ENCODE measurements at regions not wholly inside any gene's neighbourhood (a gene's known extent, or its start where the extent isn't known, plus 50 kb on each side); places are given as distances from the start of the nearest gene placed in this dataset.
"Not testable (repeated sequence)": the region's sequence is repeated elsewhere in the genome, so short reads cannot be mapped to it uniquely, and the experiment has no call there.

GRCh38 chr1:120531455-120531854 is 116.6 kb downstream of the NBPF8 start:
- BruUV-seq (replicated peaks); POLR2A ChIA-PET: not testable (repeated sequence)

DNA sequence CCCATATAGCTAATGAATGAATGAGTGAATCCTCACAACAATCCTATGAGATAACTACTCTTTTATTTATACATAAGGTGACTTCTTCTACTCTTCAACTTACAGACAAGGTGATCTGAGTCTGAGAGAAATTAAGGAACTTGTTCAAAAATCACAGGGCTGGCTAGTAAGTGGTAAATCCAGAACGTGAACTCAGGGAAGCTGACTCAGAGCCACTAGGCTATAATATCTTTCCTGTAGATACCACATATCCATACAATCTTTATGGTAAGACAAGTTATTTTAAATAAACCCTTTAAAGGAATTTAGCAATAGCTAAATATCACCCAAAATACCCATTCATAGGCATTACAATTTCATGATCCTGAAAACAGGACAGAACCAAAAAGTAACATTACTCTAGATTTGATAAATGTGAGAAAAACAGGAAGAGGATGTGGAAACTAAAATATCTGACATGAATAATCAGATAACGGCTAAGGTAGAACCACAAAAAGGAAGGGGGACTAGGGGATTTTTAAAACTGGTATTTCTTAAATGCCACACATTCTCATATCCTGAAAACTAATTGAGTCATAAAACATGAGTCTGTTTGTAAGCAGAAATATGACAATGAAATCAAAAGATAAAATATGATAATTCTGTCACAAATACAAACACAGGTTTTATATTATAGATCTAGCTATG is 119.7 kb downstream of the NBPF8 start:
- CTCF ChIA-PET; H3K4me3 ChIP-seq (replicated peaks in 1 of 3; ENCODE audit: insufficient read depth in 1 of 3, low read depth in 1 of 3, low read length in 3 of 3); H3K9me3 ChIP-seq (replicated peaks; ENCODE audit: control insufficient read depth, insufficient read depth, low read length); H2AFZ ChIP-seq (ENCODE audit: low read depth, low read length); H3K9ac ChIP-seq (replicated peaks; ENCODE audit: extremely low read depth, insufficient read depth, low read length); H4K20me1 ChIP-seq (replicated peaks; ENCODE audit: control insufficient read depth, extremely low read depth, insufficient read depth, low read length); POLR2A ChIA-PET; H3K36me3 ChIP-seq (ENCODE audit: control insufficient read depth in 2 of 2, extremely low read depth in 1 of 2, insufficient read depth in 2 of 2, low read length in 2 of 2); H3K9me1 ChIP-seq (replicated peaks; ENCODE audit: control insufficient read depth, extremely low read depth, insufficient read depth, low read length); H3K4me1 ChIP-seq (ENCODE audit: control insufficient read depth, extremely low read depth, insufficient read depth, low read length); H3K27me3 ChIP-seq (ENCODE audit: control insufficient read depth in 2 of 2, insufficient read depth in 2 of 2, low read length in 2 of 2); FAIRE-seq; intact Hi-C loops (cut with micrococcal nuclease); H3K79me2 ChIP-seq (ENCODE audit: control insufficient read depth, insufficient read depth, low read length); dilution Hi-C loops (cut with MboI; ENCODE audit: extremely low pct_ligation_motif_present, low sequenced_read_pairs): not testable (repeated sequence)
- TF ChIP-seq GATA2 (IDR thresholded peaks at IDR 0.05; ENCODE audit: insufficient read depth, insufficient read length, low read depth, low read length): peak; percentile 19
- H3K27ac ChIP-seq (ENCODE audit: insufficient read depth, low read depth, low read length): peak overlapping the region; percentile 64
- peak; percentile 46 for DNase-seq (ENCODE audit: low read depth, low spot score)
- TSS peak; percentile 78 for BruUV-seq (replicated peaks)
- peak overlapping the region; percentile 13 for H3K4me2 ChIP-seq (ENCODE audit: insufficient read depth, low read length)

More at GRCh38 chr1:120531455-120531854, 116.6 kb downstream of the NBPF8 start:
- H3K4me2 ChIP-seq (ENCODE audit: insufficient read depth, low read length); H3K27ac ChIP-seq (ENCODE audit: insufficient read depth, low read depth, low read length); FAIRE-seq; H3K4me1 ChIP-seq (ENCODE audit: control insufficient read depth, extremely low read depth, insufficient read depth, low read length); H3K9ac ChIP-seq (replicated peaks; ENCODE audit: extremely low read depth, insufficient read depth, low read length); H3K36me3 ChIP-seq (ENCODE audit: control insufficient read depth in 2 of 2, extremely low read depth in 1 of 2, insufficient read depth in 2 of 2, low read length in 2 of 2); H3K27me3 ChIP-seq (ENCODE audit: control insufficient read depth in 2 of 2, insufficient read depth in 2 of 2, low read length in 2 of 2); H3K9me1 ChIP-seq (replicated peaks; ENCODE audit: control insufficient read depth, extremely low read depth, insufficient read depth, low read length); H3K4me3 ChIP-seq (replicated peaks in 1 of 3; ENCODE audit: insufficient read depth in 1 of 3, low read depth in 1 of 3, low read length in 3 of 3); DNase-seq (ENCODE audit: low read depth, low spot score); CTCF ChIA-PET; dilution Hi-C loops (cut with MboI; ENCODE audit: extremely low pct_ligation_motif_present, low sequenced_read_pairs); H3K9me3 ChIP-seq (replicated peaks; ENCODE audit: control insufficient read depth, insufficient read depth, low read length); H4K20me1 ChIP-seq (replicated peaks; ENCODE audit: control insufficient read depth, extremely low read depth, insufficient read depth, low read length); H2AFZ ChIP-seq (ENCODE audit: low read depth, low read length); H3K79me2 ChIP-seq (ENCODE audit: control insufficient read depth, insufficient read depth, low read length); intact Hi-C loops (cut with micrococcal nuclease): not testable (repeated sequence)

GRCh38 chr1:120535052-120535451 is 120.2 kb downstream of the NBPF8 start:
- H3K9me1 ChIP-seq (replicated peaks; ENCODE audit: control insufficient read depth, extremely low read depth, insufficient read depth, low read length); H3K79me2 ChIP-seq (ENCODE audit: control insufficient read depth, insufficient read depth, low read length); intact Hi-C loops (cut with micrococcal nuclease); H3K4me1 ChIP-seq (ENCODE audit: control insufficient read depth, extremely low read depth, insufficient read depth, low read length); BruUV-seq (replicated peaks); POLR2A ChIA-PET; H3K9me3 ChIP-seq (replicated peaks; ENCODE audit: control insufficient read depth, insufficient read depth, low read length); dilution Hi-C loops (cut with MboI; ENCODE audit: extremely low pct_ligation_motif_present, low sequenced_read_pairs); H3K36me3 ChIP-seq (ENCODE audit: control insufficient read depth in 2 of 2, extremely low read depth in 1 of 2, insufficient read depth in 2 of 2, low read length in 2 of 2); CTCF ChIA-PET; H4K20me1 ChIP-seq (replicated peaks; ENCODE audit: control insufficient read depth, extremely low read depth, insufficient read depth, low read length); H3K9ac ChIP-seq (replicated peaks; ENCODE audit: extremely low read depth, insufficient read depth, low read length); H3K4me3 ChIP-seq (replicated peaks in 1 of 3; ENCODE audit: insufficient read depth in 1 of 3, low read depth in 1 of 3, low read length in 3 of 3); H3K27me3 ChIP-seq (ENCODE audit: control insufficient read depth in 2 of 2, insufficient read depth in 2 of 2, low read length in 2 of 2); H2AFZ ChIP-seq (ENCODE audit: low read depth, low read length); FAIRE-seq: not testable (repeated sequence)
- Histone ChIP-seq H3K4me2 (ENCODE audit: insufficient read depth, low read length) (peak overlapping the region; percentile 13), H3K27ac (ENCODE audit: insufficient read depth, low read depth, low read length) (peak overlapping the region; percentile 64)
- peak; percentile 37 for DNase-seq (ENCODE audit: low read depth, low spot score)

DNA sequence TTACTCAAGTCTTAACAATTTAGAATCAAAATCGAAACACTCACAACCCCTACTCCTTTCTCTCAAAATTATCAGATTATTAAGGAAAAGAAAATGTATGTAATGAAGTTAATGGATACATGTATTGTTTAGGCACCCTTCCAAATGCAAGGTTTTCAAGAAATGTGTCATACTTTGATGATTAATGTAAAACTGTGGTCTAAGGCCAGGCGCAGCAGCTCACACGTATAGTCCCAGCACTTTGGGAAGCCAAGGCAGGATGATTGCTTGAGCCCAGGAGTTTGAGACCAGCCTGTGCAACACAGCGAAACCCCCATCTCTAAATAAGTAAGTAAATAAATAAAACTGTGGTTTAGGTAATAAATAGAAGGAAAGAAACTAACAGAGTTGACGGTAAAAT is 126.6 kb downstream of the NBPF8 start:
- H2AFZ ChIP-seq (ENCODE audit: low read depth, low read length); BruUV-seq (replicated peaks); FAIRE-seq; H3K4me3 ChIP-seq (replicated peaks in 1 of 3; ENCODE audit: insufficient read depth in 1 of 3, low read depth in 1 of 3, low read length in 3 of 3); H3K27ac ChIP-seq (ENCODE audit: insufficient read depth, low read depth, low read length); H4K20me1 ChIP-seq (replicated peaks; ENCODE audit: control insufficient read depth, extremely low read depth, insufficient read depth, low read length); H3K79me2 ChIP-seq (ENCODE audit: control insufficient read depth, insufficient read depth, low read length); DNase-seq (ENCODE audit: low read depth, low spot score); H3K27me3 ChIP-seq (ENCODE audit: control insufficient read depth in 2 of 2, insufficient read depth in 2 of 2, low read length in 2 of 2); H3K9ac ChIP-seq (replicated peaks; ENCODE audit: extremely low read depth, insufficient read depth, low read length); H3K9me3 ChIP-seq (replicated peaks; ENCODE audit: control insufficient read depth, insufficient read depth, low read length); H3K36me3 ChIP-seq (ENCODE audit: control insufficient read depth in 2 of 2, extremely low read depth in 1 of 2, insufficient read depth in 2 of 2, low read length in 2 of 2); H3K4me2 ChIP-seq (ENCODE audit: insufficient read depth, low read length); CTCF ChIA-PET; H3K4me1 ChIP-seq (ENCODE audit: control insufficient read depth, extremely low read depth, insufficient read depth, low read length); dilution Hi-C loops (cut with MboI; ENCODE audit: extremely low pct_ligation_motif_present, low sequenced_read_pairs); intact Hi-C loops (cut with micrococcal nuclease); H3K9me1 ChIP-seq (replicated peaks; ENCODE audit: control insufficient read depth, extremely low read depth, insufficient read depth, low read length); POLR2A ChIA-PET: not testable (repeated sequence)
